ENCODE measurements at regions not wholly inside any gene's neighbourhood (a gene's known extent, or its start where the extent isn't known, plus 50 kb on each side); places are given as distances from the start of the nearest gene placed in this dataset.

GRCh38 chr12:124191966-124192365 is 102.9 kb upstream of the RFLNA start:
- TF ChIP-seq CTCF (conservative IDR thresholded peaks at IDR 0.05; ENCODE audit: low read length) (no peak), EZH2phosphoT487 (IDR thresholded peaks at IDR 0.05; ENCODE audit: borderline replicate concordance, low read depth, low read length) (no peak)
- no peaks in the 10 kb centered on the region for H4K20me1 ChIP-seq (ENCODE audit: insufficient read depth, low read length)
- no peak overlapping the region for H3K27ac ChIP-seq (ENCODE audit: low read depth, low read length, poor library complexity, severe bottlenecking)
- DNase-seq (ENCODE audit: low spot score) = no peak
- intact Hi-C loops (cut with micrococcal nuclease; ENCODE audit: unreplicated experiment) = no loop called here
- CTCF ChIA-PET (ENCODE audit: unreplicated experiment) = no interaction called here
- no TSS peak for BruUV-seq (replicated peaks)
- POLR2A ChIA-PET = no interaction called here
- H3K9me2 ChIP-seq (ENCODE audit: insufficient read depth, low read length) = no peaks in the 10 kb centered on the region
- H3K4me2 ChIP-seq (ENCODE audit: low read length) = no peak overlapping the region
- no peaks in the 10 kb centered on the region for H3K79me2 ChIP-seq (ENCODE audit: insufficient read depth, low read depth, low read length)
- no peaks in the 10 kb centered on the region for H3K9me3 ChIP-seq (ENCODE audit: low read length)
- no peak overlapping the region for H2AFZ ChIP-seq (ENCODE audit: low read length)
- no peaks in the 10 kb centered on the region for H3K36me3 ChIP-seq (ENCODE audit: insufficient read depth, low read length)
- H3K4me1 ChIP-seq (ENCODE audit: insufficient read depth, low read length, poor library complexity, severe bottlenecking) = no peaks in the 10 kb centered on the region
- no peak overlapping the region for H3K4me3 ChIP-seq (ENCODE audit: low read depth, low read length, poor library complexity, severe bottlenecking)

GRCh38 chr12:124194264-124194892 is 100.5 kb upstream of the RFLNA start:
- CTCF ChIA-PET (ENCODE audit: unreplicated experiment) = no interaction called here
- no peak for DNase-seq (ENCODE audit: low spot score)
- TF ChIP-seq EZH2phosphoT487 (IDR thresholded peaks at IDR 0.05; ENCODE audit: borderline replicate concordance, low read depth, low read length) = no peak
- TF ChIP-seq CTCF (conservative IDR thresholded peaks at IDR 0.05; ENCODE audit: low read length) = no peak

GRCh38 chr12:124194893-124195566 is 99.9 kb upstream of the RFLNA start:
- TF ChIP-seq EZH2phosphoT487 (IDR thresholded peaks at IDR 0.05; ENCODE audit: borderline replicate concordance, low read depth, low read length) (no peak), CTCF (conservative IDR thresholded peaks at IDR 0.05; ENCODE audit: low read length) (no peak)
- POLR2A ChIA-PET = no interaction called here
- no TSS peak for BruUV-seq (replicated peaks)

More at GRCh38 chr12:124194264-124194892, 100.5 kb upstream of the RFLNA start:
- H3K4me1 ChIP-seq (ENCODE audit: insufficient read depth, low read length, poor library complexity, severe bottlenecking) = no peaks in the 10 kb centered on the region
- H3K27ac ChIP-seq (ENCODE audit: low read depth, low read length, poor library complexity, severe bottlenecking) = no peak overlapping the region
- no peaks in the 10 kb centered on the region for H3K36me3 ChIP-seq (ENCODE audit: insufficient read depth, low read length)
- intact Hi-C loops (cut with micrococcal nuclease; ENCODE audit: unreplicated experiment) = no loop called here
- no TSS peak for BruUV-seq (replicated peaks)
- no peak overlapping the region for H2AFZ ChIP-seq (ENCODE audit: low read length)
- no peaks in the 10 kb centered on the region for H3K79me2 ChIP-seq (ENCODE audit: insufficient read depth, low read depth, low read length)
- no peak overlapping the region for H3K4me3 ChIP-seq (ENCODE audit: low read depth, low read length, poor library complexity, severe bottlenecking)
- no peaks in the 10 kb centered on the region for H4K20me1 ChIP-seq (ENCODE audit: insufficient read depth, low read length)
- H3K9me3 ChIP-seq (ENCODE audit: low read length) = no peaks in the 10 kb centered on the region
- H3K4me2 ChIP-seq (ENCODE audit: low read length) = no peak overlapping the region
- no peaks in the 10 kb centered on the region for H3K9me2 ChIP-seq (ENCODE audit: insufficient read depth, low read length)
- POLR2A ChIA-PET = interaction anchor here (0.6 to 0.7 kb wide), 2 partner anchors 46 to 1448 kb away, joined by 3 read pairs; no protein-coding TSS in a partner anchor

More at GRCh38 chr12:124194893-124195566, 99.9 kb upstream of the RFLNA start:
- intact Hi-C loops (cut with micrococcal nuclease; ENCODE audit: unreplicated experiment) = no loop called here
- Histone ChIP-seq H3K4me2 (ENCODE audit: low read length) (no peak overlapping the region), H4K20me1 (ENCODE audit: insufficient read depth, low read length) (no peaks in the 10 kb centered on the region), H2AFZ (ENCODE audit: low read length) (no peak overlapping the region), H3K79me2 (ENCODE audit: insufficient read depth, low read depth, low read length) (no peaks in the 10 kb centered on the region), H3K27ac (ENCODE audit: low read depth, low read length, poor library complexity, severe bottlenecking) (no peak overlapping the region), H3K4me3 (ENCODE audit: low read depth, low read length, poor library complexity, severe bottlenecking) (no peak overlapping the region), H3K4me1 (ENCODE audit: insufficient read depth, low read length, poor library complexity, severe bottlenecking) (no peaks in the 10 kb centered on the region), H3K9me3 (ENCODE audit: low read length) (no peaks in the 10 kb centered on the region), H3K9me2 (ENCODE audit: insufficient read depth, low read length) (no peaks in the 10 kb centered on the region), H3K36me3 (ENCODE audit: insufficient read depth, low read length) (no peaks in the 10 kb centered on the region)
- CTCF ChIA-PET (ENCODE audit: unreplicated experiment) = no interaction called here
- DNase-seq (ENCODE audit: low spot score) = no peak
